Posterior vena cava (tissue), 2 donors: ENCODE measurements at regions not wholly inside any gene's neighbourhood (a gene's known extent, or its start where the extent isn't known, plus 50 kb on each side); places are given as distances from the start of the nearest gene placed in this dataset.
"Not testable (repeated sequence)": the region's sequence is repeated elsewhere in the genome, so short reads cannot be mapped to it uniquely, and the experiment has no call there.

Experiments used
- DNase-seq: peaks from one replicate; pipeline ENCODE4 v3.0.0-alpha.2; 2020; ENCODE audit warnings: low spot score
- intact Hi-C, 2 donors: fragments of 100-400 bp; cut with DNase I; formaldehyde crosslinking; loops; one replicate each; pipeline versions ENCODE4 v1.14.1 to v1.14.2; 2022 to 2023
- donor health status: DM: yes; HTN: yes; CAD: no.
- donor health status: DM: yes; HTN: yes; CAD: no.

DNA sequence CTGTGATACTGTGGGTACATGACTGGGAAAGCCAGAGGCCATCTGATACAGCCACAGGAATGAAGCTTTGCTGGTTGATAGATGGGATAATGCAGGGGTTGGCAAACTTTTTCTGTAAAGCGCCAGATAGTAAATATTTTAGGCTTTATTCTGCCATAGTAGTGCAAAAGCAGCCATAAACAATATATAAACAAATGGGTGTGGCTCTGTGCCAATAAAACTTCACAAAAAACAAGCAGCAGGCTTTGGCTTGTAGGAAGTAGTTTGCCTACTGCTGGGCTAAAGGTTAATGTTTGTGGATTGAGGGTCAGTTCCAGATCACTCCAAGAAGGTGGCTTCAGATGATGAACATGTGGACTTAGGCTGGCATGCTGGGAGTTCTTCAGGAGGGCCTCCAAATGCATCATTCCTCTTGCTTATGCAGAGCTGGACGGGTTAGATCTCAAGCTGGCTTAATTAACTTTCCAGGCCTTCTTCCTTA lies 305.7 kb downstream of the RPLP1 start:
- intact Hi-C loops: no loop called here
- DNase-seq: no peak

DNA sequence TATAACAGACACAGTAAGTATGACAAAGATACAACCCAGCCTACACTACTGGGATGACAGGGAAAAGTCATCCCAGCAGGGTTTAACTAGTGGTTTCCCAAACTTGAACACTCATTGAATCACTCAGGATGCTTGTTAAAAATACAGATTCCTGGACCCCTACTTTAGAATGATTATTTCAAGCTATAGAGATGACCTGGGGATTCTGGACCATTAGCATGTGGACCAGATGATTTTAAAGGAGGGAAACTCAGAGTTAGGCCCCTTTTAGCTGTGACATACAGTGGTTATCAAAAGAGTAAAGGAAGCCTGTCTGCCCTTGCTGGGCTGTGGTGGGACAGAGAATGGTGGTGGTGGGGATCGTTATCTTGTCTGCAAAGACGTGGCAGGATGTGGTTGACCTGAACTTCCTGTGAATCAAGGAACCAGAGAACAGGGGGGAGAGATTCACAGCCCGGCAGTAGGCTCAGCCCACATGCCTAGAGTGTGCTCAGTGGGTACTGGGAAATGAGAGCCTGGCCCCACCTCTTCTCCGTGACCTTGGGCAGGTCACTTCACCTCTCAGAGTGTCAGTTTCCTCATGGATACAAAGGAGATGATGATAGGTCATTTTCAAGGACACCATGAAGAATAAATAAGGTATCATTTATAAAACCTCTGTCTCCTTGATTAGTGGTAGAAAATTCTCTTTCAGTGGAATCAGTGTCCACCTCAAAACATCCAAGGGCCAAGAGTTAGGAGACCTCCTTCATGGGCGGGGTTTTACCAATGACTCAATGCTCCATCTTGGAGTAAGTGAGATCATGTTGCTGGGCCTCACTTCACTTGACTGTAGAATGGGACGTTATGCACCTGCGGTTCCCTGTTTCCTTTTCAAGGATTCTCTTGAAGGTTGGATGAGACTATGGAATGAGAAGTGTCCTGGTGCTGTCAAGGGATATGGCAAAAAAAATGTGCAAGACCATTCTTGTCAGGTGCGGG lies 306.5 kb downstream of the RPLP1 start:
- intact Hi-C loops: no loop called here
- DNase-seq: no peak

DNA sequence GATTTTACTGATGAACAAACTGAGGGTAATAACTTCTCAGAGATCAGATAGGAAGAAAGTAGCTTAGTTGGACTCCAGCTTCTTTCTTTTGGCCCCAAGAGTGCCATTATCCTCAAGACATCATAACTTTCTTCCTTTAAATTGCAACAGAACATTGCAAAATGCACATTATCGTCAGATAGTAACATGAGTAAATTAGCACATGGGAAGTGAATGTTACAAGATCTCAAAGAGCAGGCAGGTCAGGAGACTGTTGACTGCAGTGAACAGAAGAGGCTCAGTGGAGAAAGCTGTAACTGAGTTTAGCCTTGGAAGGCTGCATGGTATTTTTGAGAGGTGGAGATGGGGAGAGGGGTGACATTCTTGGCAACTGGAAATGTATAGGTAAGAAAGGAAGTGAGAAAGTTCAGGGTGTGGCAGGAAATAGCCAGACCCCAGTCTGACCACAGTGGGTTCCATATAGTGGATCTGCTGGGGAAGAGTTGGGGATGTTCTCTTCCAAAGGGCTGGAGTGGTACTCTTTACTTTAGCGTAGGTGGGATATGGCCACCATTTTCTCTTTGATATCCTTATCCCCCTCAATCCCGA lies 307.7 kb downstream of the RPLP1 start:
- intact Hi-C loops: no loop called here
- DNase-seq: no peak

DNA sequence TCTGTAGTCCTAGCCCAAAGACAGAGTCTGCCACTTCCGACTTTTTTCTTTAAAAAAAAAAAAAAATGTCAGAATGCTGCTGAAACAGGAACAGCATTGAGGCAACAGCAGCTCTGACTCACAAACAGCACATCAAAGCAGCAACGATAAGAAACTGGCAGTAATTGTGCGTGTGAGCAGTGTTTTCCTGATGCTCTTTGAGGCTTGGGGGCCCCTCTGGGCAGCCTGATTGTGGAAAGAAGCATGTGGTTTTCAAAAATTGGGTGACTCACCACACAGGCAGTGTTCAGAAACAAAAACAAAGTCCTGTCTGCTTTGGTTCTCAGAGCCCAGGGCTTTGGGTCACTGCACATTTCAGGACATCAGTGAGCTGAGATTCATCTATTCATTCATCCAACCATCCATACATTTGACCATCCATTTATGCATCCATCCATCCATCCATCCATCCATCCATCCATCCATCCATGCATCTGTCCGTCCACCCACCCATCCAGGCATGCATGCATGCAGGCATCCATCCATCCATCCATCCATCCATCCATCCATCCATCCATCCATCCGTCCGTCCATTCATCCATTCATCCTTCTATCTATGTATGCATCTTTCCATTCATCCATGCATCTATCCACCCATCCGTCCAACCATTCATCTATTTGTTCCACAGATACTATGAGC lies 308.4 kb downstream of the RPLP1 start:
- intact Hi-C loops: no loop called here
- DNase-seq: peak; percentile 91

DNA sequence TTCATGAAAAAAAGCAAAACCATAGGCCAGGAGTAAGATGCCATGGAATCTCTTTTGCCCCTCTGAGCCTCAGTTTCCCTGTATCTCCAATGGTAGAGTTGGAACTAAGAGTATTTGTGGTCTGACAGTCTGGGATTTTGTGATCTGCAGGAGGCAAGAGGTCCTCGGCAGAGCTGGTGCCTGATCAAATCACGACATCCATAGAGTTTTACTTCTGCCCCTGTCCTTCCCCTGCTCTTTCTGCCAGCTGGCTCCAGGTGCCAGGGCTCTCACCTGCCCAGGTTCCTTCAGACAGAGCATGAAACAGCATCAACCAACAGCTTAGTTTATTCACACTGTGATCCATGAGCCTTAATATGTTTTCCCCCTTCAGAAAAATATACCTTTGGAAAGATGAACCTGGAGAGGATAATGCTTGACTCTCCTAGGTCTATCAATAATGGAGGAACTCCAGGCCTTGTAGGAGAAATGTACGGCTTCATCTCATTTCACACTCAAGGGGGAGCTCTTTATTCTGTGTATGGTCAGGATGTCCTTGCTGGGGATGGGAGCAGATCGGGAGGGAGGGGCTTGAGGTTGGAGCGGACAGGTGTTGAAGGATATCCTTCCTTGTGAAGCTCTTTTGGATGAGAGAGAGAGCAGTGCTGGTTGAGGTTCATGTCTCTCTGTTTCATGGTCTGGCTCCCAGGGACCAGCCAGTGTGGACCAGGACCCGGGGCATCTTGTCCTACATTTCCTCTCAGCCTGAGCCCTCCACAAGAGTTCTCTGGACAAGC lies 309.9 kb downstream of the RPLP1 start:
- DNase-seq: no peak
- intact Hi-C loops: no loop called here

DNA sequence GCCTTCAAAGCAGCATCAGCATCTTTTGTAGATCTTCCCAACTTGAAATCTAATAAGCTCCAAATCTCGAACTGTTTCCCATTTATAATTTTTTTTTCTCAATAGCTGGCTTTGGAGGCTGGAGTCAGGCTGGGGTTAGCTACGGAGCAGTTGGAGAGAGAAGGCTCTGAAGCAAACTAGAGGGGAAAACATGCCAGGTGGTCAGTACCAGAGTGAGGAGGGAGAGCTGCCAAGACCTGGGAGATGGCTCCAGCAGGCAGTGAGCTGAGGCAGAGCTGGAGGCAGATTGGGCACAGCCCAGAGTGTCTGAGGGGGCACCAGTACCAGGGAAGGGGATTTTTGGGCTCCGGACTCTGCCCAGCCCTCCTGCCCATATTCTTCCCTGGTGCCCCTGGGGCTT lies 311.2 kb downstream of the RPLP1 start:
- no peak for DNase-seq
- intact Hi-C loops: no loop called here

DNA sequence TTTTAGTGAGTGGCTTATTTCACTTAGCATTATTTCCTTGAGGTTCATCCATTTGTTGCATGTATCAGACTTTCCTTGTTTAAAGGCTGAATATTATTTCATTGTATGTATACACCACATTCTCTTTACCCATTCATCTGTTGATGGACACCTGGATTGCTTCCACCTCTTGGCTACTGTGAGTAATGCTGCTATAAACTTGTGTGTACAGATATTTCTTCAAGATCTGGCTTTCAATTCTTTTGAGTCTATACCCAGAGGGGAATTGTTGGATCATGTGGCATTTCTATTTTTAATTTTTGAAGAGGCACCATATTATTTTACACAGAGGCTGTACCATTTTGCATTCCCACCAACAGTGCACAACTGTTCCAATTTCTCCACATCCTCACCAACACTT lies 313.5 kb downstream of the RPLP1 start:
- intact Hi-C loops: no loop called here
- no peak for DNase-seq

DNA sequence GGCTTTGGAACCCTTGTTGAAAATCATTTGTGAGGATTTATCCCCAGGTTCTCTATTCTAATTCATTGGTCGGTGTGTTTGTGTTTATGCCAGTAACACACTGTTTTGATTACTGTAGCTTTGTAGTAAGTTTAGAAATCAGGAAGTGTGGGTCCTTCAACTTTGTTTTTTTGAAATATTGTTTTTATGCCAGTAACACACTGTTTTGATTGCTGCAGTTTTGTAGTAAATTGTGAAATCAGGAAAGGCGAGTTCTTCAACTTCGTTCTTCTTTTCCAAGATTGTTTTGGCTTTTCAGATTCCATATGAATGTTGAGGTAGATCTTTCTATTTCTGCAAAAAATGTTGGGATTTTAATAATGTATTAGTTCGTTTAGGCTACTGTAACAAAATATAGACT lies 314.6 kb downstream of the RPLP1 start:
- DNase-seq: no peak
- intact Hi-C loops: no loop called here

DNA sequence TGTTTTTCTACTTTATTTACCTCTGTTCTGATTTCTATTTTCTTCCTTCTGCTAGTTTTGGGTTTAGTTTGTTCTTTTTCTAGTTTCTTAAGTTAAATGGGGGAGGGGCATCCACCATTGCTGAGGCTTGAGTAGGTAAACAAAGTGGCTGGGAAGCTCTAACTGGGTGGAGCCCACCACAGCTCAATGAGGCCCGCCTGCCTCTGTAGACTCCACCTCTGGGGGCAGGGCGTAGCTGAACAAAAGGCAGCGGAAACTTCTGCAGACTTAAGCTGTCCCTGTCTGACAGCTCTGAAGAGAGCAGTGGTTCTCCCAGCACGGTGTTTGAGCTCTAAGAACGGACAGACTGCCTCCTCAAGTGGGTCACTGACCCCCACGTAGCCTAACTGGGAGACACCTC lies 316.7 kb downstream of the RPLP1 start:
- DNase-seq, intact Hi-C loops: not testable (repeated sequence)

DNA sequence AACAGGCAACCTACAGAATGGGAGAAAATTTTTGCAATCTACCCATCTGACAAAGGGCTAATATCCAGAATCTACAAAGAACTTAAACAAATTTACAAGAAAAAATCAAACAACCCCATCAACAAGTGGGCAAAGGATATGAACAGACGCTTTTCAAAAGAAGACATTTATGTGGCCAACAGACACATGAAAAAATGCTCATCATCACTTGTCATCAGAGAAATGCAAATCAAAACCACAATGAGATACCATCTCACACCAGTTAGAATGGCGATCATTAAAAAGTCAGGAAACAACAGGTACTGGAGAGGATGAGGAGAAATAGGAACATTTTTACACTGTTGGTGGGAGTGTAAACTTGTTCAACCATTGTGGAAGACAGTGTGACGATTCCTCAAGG lies 321.6 kb downstream of the RPLP1 start:
- not testable (repeated sequence) for DNase-seq
- intact Hi-C loops: loop anchor here in 1 of 2 donors (10.0 kb wide), 1 partner anchor 1501 kb away; no protein-coding TSS in a partner anchor

DNA sequence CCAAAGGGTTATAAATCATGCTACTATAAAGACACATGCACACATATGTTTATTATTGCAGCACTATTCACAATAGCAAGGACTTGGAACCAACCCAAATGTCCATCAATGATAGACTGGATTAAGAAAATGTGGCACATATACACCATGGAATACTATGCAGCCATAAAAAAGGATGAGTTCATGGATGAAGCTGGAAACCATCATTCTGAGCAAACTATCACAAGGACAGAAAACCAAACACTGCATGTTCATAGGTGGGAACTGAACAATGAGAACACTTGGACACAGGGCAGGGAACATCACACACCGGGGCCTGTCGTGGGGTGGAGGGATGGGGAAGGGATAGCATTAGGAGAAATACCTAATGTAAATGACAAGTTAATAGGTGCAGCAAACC lies 322.1 kb downstream of the RPLP1 start:
- not testable (repeated sequence) for DNase-seq
- intact Hi-C loops: loop anchor here in 1 of 2 donors (10.0 kb wide), 1 partner anchor 1500 kb away; no protein-coding TSS in a partner anchor

DNA sequence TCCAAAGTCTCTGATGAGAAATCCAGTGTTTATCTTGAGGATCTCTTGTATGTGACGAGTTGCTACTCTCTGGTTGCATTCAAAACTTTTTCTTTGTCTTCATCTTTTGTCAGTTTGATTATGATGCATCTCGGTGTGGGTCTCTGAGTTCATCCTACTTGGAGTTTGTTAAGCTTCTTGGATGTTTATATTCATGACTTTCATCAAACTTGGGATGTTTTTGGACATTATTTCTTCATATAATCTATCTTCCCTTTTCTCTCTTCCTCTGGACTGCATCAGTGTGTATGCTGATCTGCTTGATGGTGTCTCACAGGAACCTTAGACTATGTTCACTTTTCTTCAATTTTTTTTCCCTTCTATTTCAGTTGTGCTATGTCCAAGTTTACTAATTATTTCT lies 320.4 kb downstream of the TLE3 start:
- intact Hi-C loops: loop anchor here in 1 of 2 donors (10.0 kb wide), 1 partner anchor 1497 kb away; no protein-coding TSS in a partner anchor
- DNase-seq: no peak

DNA sequence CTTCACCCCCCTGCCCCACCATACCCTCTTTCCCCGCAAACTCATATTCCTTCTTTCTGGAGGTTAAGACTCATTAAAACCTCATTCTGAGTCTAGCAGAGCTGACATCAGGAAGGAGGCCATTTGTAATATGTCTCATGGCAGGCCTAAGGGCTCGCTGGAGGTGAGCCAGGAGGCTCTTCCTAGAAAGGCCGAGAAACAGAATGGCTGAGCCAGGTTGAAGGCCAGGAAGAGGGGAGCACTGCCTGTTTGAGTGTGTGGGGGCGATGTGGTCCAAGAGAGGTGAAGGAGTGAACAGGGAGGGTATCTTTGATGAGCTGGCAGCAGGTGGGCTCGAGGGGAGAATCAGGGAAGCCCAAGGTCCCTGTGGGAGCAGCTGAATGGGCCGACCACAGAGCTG lies 317.3 kb downstream of the TLE3 start:
- intact Hi-C loops: no loop called here
- DNase-seq: no peak

DNA sequence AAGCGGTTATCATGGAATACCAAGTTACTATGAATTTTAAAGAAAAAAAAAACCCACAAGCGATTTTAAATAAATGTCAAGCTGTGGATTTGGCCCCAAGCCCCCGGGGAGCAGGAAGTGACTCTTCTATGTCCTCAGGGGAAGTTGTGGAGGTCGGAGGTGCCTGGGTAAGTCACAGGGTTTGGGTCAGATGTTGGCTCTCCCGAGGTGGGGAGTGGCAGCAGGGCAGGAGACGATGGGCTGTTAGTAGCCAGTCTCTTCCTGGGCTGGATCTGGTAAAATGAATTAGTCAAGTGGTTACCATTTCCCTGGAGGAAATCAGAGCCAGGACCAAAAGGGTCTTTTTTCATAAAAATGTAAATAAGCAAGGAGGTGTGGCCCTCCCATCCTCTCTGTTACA lies 316.7 kb downstream of the TLE3 start:
- intact Hi-C loops: no loop called here
- DNase-seq: no peak

DNA sequence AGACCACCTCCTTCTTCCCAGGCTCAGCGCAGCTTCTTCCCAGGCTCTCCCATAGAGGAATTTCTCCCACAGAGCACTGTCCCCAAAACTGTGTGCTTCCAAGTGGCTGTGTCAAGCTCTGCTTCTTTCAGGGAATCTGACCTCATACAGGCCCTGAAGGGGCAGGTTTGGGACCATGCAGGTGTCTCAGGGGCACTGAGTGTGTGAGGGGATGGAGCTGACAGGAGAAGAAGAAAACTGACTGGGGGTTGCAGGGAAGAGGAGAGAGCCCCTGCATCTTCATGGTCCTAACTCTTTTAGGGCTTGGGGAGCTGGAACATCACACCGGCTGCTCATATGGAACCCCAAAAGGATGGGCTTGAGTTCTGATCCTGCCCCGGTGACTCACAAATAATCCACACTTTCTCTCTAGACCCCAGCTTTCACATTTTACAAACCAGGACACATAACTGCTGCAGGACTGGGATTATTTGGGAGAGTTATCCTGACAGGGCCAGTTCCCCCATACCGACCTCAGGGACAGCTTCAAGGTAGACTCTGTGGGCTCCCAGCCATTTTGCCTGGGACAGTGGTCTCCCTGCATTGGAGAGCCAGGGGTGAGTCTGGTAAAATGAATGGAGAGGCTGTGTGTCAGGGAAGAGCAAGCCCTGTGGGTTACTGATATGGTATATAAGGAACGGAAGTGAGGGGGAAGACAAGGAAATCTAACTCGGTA lies 316.1 kb downstream of the TLE3 start:
- intact Hi-C loops: no loop called here
- DNase-seq: no peak

DNA sequence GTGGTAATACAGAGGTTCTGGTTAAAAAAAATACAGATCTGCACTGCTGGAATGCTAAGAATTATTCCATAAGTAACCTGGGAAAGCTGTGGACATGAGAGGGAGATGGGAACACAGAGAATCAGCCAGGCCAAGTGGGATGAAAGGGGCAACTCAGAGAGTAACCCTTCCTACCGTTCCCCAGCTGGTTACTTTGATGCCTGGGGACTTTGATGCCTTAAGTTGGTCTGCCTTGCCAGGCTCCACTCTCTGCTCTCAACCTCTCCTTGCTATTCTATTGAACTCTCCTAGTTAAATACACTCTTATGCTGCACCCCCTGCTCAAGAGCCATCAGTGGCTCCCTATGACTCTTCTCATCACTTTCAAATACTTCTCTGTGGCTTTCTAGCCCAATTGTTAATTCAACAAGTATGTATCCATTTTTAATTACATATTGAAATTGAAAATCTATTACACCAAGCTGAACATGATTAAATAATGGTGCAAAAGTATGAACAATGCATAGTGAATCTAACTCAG lies 315.5 kb downstream of the TLE3 start:
- no peak for DNase-seq
- intact Hi-C loops: no loop called here

DNA sequence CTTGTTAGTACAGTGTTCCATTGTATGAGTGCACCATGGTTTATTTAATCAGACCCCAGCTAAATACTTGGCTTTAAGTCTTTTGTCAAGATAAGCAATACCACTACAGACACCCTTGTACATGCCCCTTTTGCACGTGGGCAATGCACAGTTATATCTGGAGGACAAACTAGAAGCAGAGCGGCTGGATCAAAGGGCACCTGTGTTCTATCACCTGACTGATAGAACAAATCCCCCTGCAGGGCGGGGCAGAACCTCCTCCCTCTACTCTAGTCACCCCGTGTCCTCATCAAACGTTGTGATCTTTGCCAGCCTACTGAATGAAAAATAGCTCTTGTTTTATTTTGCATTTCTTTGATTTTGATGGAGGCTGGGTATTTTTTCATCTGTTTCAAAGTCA lies 314.9 kb downstream of the TLE3 start:
- intact Hi-C loops: no loop called here
- no peak for DNase-seq

DNA sequence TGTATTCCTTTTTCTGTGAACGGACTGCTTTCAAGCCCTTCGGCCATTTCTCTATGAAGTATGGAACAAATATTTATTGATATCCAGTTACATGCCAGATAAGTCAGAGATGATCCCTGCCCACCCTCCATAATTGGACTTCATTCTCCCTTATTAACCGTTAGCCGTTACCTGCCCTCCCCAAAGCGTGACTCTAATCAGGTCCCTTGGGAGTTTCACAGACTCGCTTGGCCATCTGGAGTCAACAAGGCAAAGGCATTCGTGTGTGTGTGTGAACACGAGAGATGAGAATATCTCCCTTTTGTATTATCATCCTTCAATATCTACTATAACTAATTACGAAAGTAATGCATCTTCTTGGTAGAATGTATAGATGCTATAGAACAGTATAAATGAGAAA lies 314.5 kb downstream of the TLE3 start:
- intact Hi-C loops: no loop called here
- DNase-seq: no peak
